ENCODE measurements at regions not wholly inside any gene's neighbourhood (a gene's known extent, or its start where the extent isn't known, plus 50 kb on each side); places are given as distances from the start of the nearest gene placed in this dataset.
A peak's percentile ranks its signal among the peaks of the same experiment; 100 is the strongest.

- Mint-ChIP-seq H3K9me3 (peaks cover 3% of the 10 kb centered on the region), H3K4me3 (no peak overlapping the region), H3K27ac (no peak overlapping the region), H3K27me3 (ENCODE audit: insufficient read depth, low read depth) (peaks cover 2% of the 10 kb centered on the region), H3K36me3 (no peaks in the 10 kb centered on the region), H3K4me1 (peaks cover 7% of the 10 kb centered on the region)
- Histone ChIP-seq H3K4me2 (no peak overlapping the region), H3F3A (ENCODE audit: low read depth) (peaks cover 6% of the 10 kb centered on the region), H3K9me3 (ENCODE audit: low read depth) (no peaks in the 10 kb centered on the region), H3K27ac (no peak overlapping the region), H3K36me3 (no peaks in the 10 kb centered on the region), H2AFZ (replicated peaks) (no peak overlapping the region), H3K9ac (no peak overlapping the region), H3K27me3 (no peaks in the 10 kb centered on the region), H3K4me1 (peaks cover 15% of the 10 kb centered on the region), H3K79me2 (ENCODE audit: low read depth) (no peaks in the 10 kb centered on the region), H3K4me3 (no peak overlapping the region), H4K20me1 (ENCODE audit: low read depth) (no peaks in the 10 kb centered on the region)
- DNase-seq (ENCODE audit: low spot score), result no peak
- TF ChIP-seq EZH2 (IDR thresholded peaks at IDR 0.05) (no peak), CTCF (IDR thresholded peaks at IDR 0.05) (no peak), EZH2phosphoT487 (IDR thresholded peaks at IDR 0.05) (no peak)
These were observed 433.9 kb downstream of the DNAH5 start for GRCh38 chr5:13510616-13511015.

- peaks cover 2% of the 10 kb centered on the region for H3K27me3 Mint-ChIP-seq (ENCODE audit: insufficient read depth, low read depth)
- H3K27ac Mint-ChIP-seq, result no peak overlapping the region
- DNase-seq (ENCODE audit: low spot score), result no peak
- no peaks in the 10 kb centered on the region for H3K9me3 Mint-ChIP-seq
- Histone ChIP-seq H3K9me3 (ENCODE audit: low read depth) (no peaks in the 10 kb centered on the region), H3F3A (ENCODE audit: low read depth) (peaks cover 6% of the 10 kb centered on the region), H4K20me1 (ENCODE audit: low read depth) (no peaks in the 10 kb centered on the region), H3K9ac (no peak overlapping the region), H2AFZ (replicated peaks) (no peak overlapping the region), H3K4me1 (peaks cover 21% of the 10 kb centered on the region), H3K79me2 (ENCODE audit: low read depth) (no peaks in the 10 kb centered on the region), H3K4me3 (no peak overlapping the region), H3K27me3 (no peaks in the 10 kb centered on the region), H3K4me2 (no peak overlapping the region), H3K27ac (no peak overlapping the region), H3K36me3 (no peaks in the 10 kb centered on the region)
- TF ChIP-seq EZH2phosphoT487 (IDR thresholded peaks at IDR 0.05), result no peak
- TF ChIP-seq EZH2 (IDR thresholded peaks at IDR 0.05), result no peak
- TF ChIP-seq CTCF (IDR thresholded peaks at IDR 0.05), result no peak
- H3K36me3 Mint-ChIP-seq, result no peaks in the 10 kb centered on the region
- no peak overlapping the region for H3K4me3 Mint-ChIP-seq
- peaks cover 10% of the 10 kb centered on the region for H3K4me1 Mint-ChIP-seq
These were observed 435.9 kb downstream of the DNAH5 start for GRCh38 chr5:13508559-13508958.

GRCh38 chr5:13505326-13505725 lies 439.2 kb downstream of the DNAH5 start:
- Histone ChIP-seq H3F3A (ENCODE audit: low read depth) (peaks cover 6% of the 10 kb centered on the region), H3K9me3 (ENCODE audit: low read depth) (no peaks in the 10 kb centered on the region), H3K27ac (no peak overlapping the region), H3K9ac (no peak overlapping the region), H3K4me3 (no peak overlapping the region), H3K4me2 (peak overlapping the region; percentile 14), H3K27me3 (no peaks in the 10 kb centered on the region), H4K20me1 (ENCODE audit: low read depth) (no peaks in the 10 kb centered on the region), H3K4me1 (peaks cover 21% of the 10 kb centered on the region), H2AFZ (replicated peaks) (no peak overlapping the region), H3K79me2 (ENCODE audit: low read depth) (no peaks in the 10 kb centered on the region), H3K36me3 (no peaks in the 10 kb centered on the region)
- H3K36me3 Mint-ChIP-seq, result no peaks in the 10 kb centered on the region
- H3K27ac Mint-ChIP-seq, result no peak overlapping the region
- H3K9me3 Mint-ChIP-seq, result no peaks in the 10 kb centered on the region
- no peak overlapping the region for H3K4me3 Mint-ChIP-seq
- H3K4me1 Mint-ChIP-seq, result peaks cover 5% of the 10 kb centered on the region
- no peak for DNase-seq (ENCODE audit: low spot score)
- TF ChIP-seq EZH2 (IDR thresholded peaks at IDR 0.05) (no peak), CTCF (IDR thresholded peaks at IDR 0.05) (no peak)
- H3K27me3 Mint-ChIP-seq (ENCODE audit: insufficient read depth, low read depth), result peaks cover 5% of the 10 kb centered on the region

GRCh38 chr5:13503017-13503416 lies 441.5 kb downstream of the DNAH5 start:
- Histone ChIP-seq H2AFZ (replicated peaks) (no peak overlapping the region), H3K79me2 (ENCODE audit: low read depth) (no peaks in the 10 kb centered on the region), H3K9ac (no peak overlapping the region), H3F3A (ENCODE audit: low read depth) (peaks cover 6% of the 10 kb centered on the region), H4K20me1 (ENCODE audit: low read depth) (no peaks in the 10 kb centered on the region), H3K27me3 (no peaks in the 10 kb centered on the region), H3K36me3 (no peaks in the 10 kb centered on the region), H3K4me1 (peaks cover 21% of the 10 kb centered on the region), H3K4me2 (no peak overlapping the region), H3K27ac (no peak overlapping the region), H3K9me3 (ENCODE audit: low read depth) (no peaks in the 10 kb centered on the region), H3K4me3 (no peak overlapping the region)
- H3K36me3 Mint-ChIP-seq, result no peaks in the 10 kb centered on the region
- no peak for TF ChIP-seq EZH2 (IDR thresholded peaks at IDR 0.05)
- TF ChIP-seq EZH2phosphoT487 (IDR thresholded peaks at IDR 0.05), result no peak
- TF ChIP-seq CTCF (IDR thresholded peaks at IDR 0.05), result no peak
- no peak overlapping the region for H3K4me3 Mint-ChIP-seq
- no peaks in the 10 kb centered on the region for H3K9me3 Mint-ChIP-seq
- H3K27ac Mint-ChIP-seq, result no peak overlapping the region
- H3K27me3 Mint-ChIP-seq (ENCODE audit: insufficient read depth, low read depth), result peaks cover 5% of the 10 kb centered on the region
- H3K4me1 Mint-ChIP-seq, result peaks cover 5% of the 10 kb centered on the region
- DNase-seq (ENCODE audit: low spot score), result no peak
